ENCODE measurements at regions not wholly inside any gene's neighbourhood (a gene's known extent, or its start where the extent isn't known, plus 50 kb on each side); places are given as distances from the start of the nearest gene placed in this dataset.

GRCh38 chr9:119853126-119853525 is 483.9 kb upstream of the BRINP1 start:
- Histone ChIP-seq H3K4me3 (ENCODE audit: insufficient read depth in 1 of 2, low read depth in 1 of 2, low read length in 2 of 2) (no peak overlapping the region), H4K8ac (ENCODE audit: low read length) (no peak overlapping the region), H3K14ac (ENCODE audit: low read length in 2 of 2) (no peak overlapping the region), H3K18ac (ENCODE audit: low read depth in 1 of 2, low read length in 2 of 2) (no peak overlapping the region), H3K79me1 (replicated peaks; ENCODE audit: low read length, poor library complexity, severe bottlenecking) (no peaks in the 10 kb centered on the region), H3K23ac (ENCODE audit: low read length in 2 of 2) (no peak overlapping the region), H3K9ac (ENCODE audit: low read length) (no peak overlapping the region), H2AK5ac (ENCODE audit: low read length, severe bottlenecking) (no peak overlapping the region), H4K91ac (ENCODE audit: low read length) (no peak overlapping the region), H2AFZ (ENCODE audit: low read depth, low read length) (no peak overlapping the region), H2BK12ac (ENCODE audit: low read length in 2 of 2) (no peak overlapping the region), H3K4me1 (ENCODE audit: control insufficient read depth, insufficient read depth, low read depth, low read length) (no peaks in the 10 kb centered on the region), H3K4me2 (ENCODE audit: low read length, poor library complexity, severe bottlenecking) (no peak overlapping the region), H2BK15ac (ENCODE audit: low read depth, poor library complexity, severe bottlenecking) (no peak overlapping the region), H3K27ac (ENCODE audit: low read length, poor library complexity, severe bottlenecking) (no peak overlapping the region), H2BK5ac (ENCODE audit: low read depth, low read length, poor library complexity, severe bottlenecking) (no peak overlapping the region), H3K27me3 (ENCODE audit: control insufficient read depth in 1 of 2, insufficient read depth in 1 of 2, low read length in 2 of 2) (no peaks in the 10 kb centered on the region), H3K4ac (ENCODE audit: low read depth in 1 of 2, low read length in 2 of 2) (no peak overlapping the region), H3K9me3 (ENCODE audit: control insufficient read depth, low read length) (no peaks in the 10 kb centered on the region), H3K36me3 (ENCODE audit: control insufficient read depth in 1 of 2, insufficient read depth in 2 of 2, low read depth in 1 of 2, low read length in 2 of 2) (no peaks in the 10 kb centered on the region), H2BK120ac (ENCODE audit: low read depth, low read length) (no peak overlapping the region)
- no peak for DNase-seq

DNA sequence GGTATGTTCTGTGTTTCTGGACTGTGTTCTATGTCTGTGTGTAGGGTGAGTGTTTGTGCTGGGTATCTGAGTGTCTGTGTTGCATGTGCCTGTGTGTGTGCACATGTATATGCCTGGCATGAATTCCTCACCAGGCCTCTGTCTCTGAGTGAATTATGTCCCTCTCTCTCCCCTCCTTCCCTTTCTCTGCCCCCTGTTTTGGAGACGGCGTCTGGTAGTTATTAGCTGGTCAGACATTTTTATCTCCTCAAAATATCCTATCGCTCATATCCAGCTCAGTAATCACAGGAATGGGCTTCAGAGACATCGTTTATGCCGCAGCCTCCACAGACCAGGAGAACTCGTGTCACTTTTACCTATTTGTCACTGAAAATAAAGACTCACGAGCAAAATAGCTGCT is 483.2 kb upstream of the BRINP1 start:
- no peak for DNase-seq
- Histone ChIP-seq H3K4me2 (ENCODE audit: low read length, poor library complexity, severe bottlenecking) (no peak overlapping the region), H2AFZ (ENCODE audit: low read depth, low read length) (no peak overlapping the region), H4K8ac (ENCODE audit: low read length) (no peak overlapping the region), H3K14ac (ENCODE audit: low read length in 2 of 2) (no peak overlapping the region), H3K4me1 (ENCODE audit: control insufficient read depth, insufficient read depth, low read depth, low read length) (no peaks in the 10 kb centered on the region), H2BK15ac (ENCODE audit: low read depth, poor library complexity, severe bottlenecking) (no peak overlapping the region), H2AK5ac (ENCODE audit: low read length, severe bottlenecking) (no peak overlapping the region), H3K23ac (ENCODE audit: low read length in 2 of 2) (no peak overlapping the region), H3K9me3 (ENCODE audit: control insufficient read depth, low read length) (peaks cover 2% of the 10 kb centered on the region), H3K36me3 (ENCODE audit: control insufficient read depth in 1 of 2, insufficient read depth in 2 of 2, low read depth in 1 of 2, low read length in 2 of 2) (no peaks in the 10 kb centered on the region), H4K91ac (ENCODE audit: low read length) (no peak overlapping the region), H3K4ac (ENCODE audit: low read depth in 1 of 2, low read length in 2 of 2) (no peak overlapping the region), H2BK120ac (ENCODE audit: low read depth, low read length) (no peak overlapping the region), H3K27me3 (ENCODE audit: control insufficient read depth in 1 of 2, insufficient read depth in 1 of 2, low read length in 2 of 2) (no peaks in the 10 kb centered on the region), H3K79me1 (replicated peaks; ENCODE audit: low read length, poor library complexity, severe bottlenecking) (no peaks in the 10 kb centered on the region), H2BK12ac (ENCODE audit: low read length in 2 of 2) (no peak overlapping the region), H2BK5ac (ENCODE audit: low read depth, low read length, poor library complexity, severe bottlenecking) (no peak overlapping the region), H3K9ac (ENCODE audit: low read length) (no peak overlapping the region), H3K18ac (ENCODE audit: low read depth in 1 of 2, low read length in 2 of 2) (no peak overlapping the region), H3K4me3 (ENCODE audit: insufficient read depth in 1 of 2, low read depth in 1 of 2, low read length in 2 of 2) (no peak overlapping the region), H3K27ac (ENCODE audit: low read length, poor library complexity, severe bottlenecking) (no peak overlapping the region)
- 64% methylated on average over 7 of the region's 7 CpGs for WGBS

DNA sequence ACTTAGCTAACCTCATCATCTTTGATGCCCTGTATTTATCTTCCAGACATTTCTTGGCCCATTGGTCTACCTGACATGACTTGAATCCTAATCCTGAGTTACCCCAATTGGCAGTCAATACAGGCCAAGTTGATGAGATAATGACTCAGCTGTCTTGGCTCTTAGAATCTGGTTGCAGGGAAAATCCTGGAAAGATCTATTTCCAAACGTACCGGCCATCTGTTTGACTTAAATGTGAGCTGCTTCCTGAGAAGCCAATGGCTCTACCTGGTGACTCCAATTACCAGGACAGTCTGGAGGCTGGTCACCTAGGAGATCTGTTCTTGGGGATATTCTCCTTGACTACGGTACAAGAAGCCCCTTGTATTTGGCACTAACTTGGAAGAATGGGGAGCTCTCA is 475.2 kb upstream of the BRINP1 start:
- Histone ChIP-seq H3K9ac (ENCODE audit: low read length) (no peak overlapping the region), H2AK5ac (ENCODE audit: low read length, severe bottlenecking) (no peak overlapping the region), H4K8ac (ENCODE audit: low read length) (no peak overlapping the region), H2AFZ (ENCODE audit: low read depth, low read length) (no peak overlapping the region), H3K4me3 (ENCODE audit: insufficient read depth in 1 of 2, low read depth in 1 of 2, low read length in 2 of 2) (no peak overlapping the region), H3K9me3 (ENCODE audit: control insufficient read depth, low read length) (peaks cover 10% of the 10 kb centered on the region), H3K4me2 (ENCODE audit: low read length, poor library complexity, severe bottlenecking) (no peak overlapping the region), H2BK120ac (ENCODE audit: low read depth, low read length) (no peak overlapping the region), H3K23ac (ENCODE audit: low read length in 2 of 2) (no peak overlapping the region), H3K27ac (ENCODE audit: low read length, poor library complexity, severe bottlenecking) (no peak overlapping the region), H2BK15ac (ENCODE audit: low read depth, poor library complexity, severe bottlenecking) (no peak overlapping the region), H3K18ac (ENCODE audit: low read depth in 1 of 2, low read length in 2 of 2) (no peak overlapping the region), H3K36me3 (ENCODE audit: control insufficient read depth in 1 of 2, insufficient read depth in 2 of 2, low read depth in 1 of 2, low read length in 2 of 2) (no peaks in the 10 kb centered on the region), H4K91ac (ENCODE audit: low read length) (no peak overlapping the region), H2BK5ac (ENCODE audit: low read depth, low read length, poor library complexity, severe bottlenecking) (no peak overlapping the region), H3K4ac (ENCODE audit: low read depth in 1 of 2, low read length in 2 of 2) (no peak overlapping the region), H2BK12ac (ENCODE audit: low read length in 2 of 2) (no peak overlapping the region), H3K14ac (ENCODE audit: low read length in 2 of 2) (no peak overlapping the region), H3K4me1 (ENCODE audit: control insufficient read depth, insufficient read depth, low read depth, low read length) (no peaks in the 10 kb centered on the region), H3K27me3 (ENCODE audit: control insufficient read depth in 1 of 2, insufficient read depth in 1 of 2, low read length in 2 of 2) (no peaks in the 10 kb centered on the region), H3K79me1 (replicated peaks; ENCODE audit: low read length, poor library complexity, severe bottlenecking) (no peaks in the 10 kb centered on the region)
- DNase-seq, result no peak
- WGBS, result 84% methylated on average over 3 of the region's 3 CpGs

- WGBS, result 54% methylated on average over 2 of the region's 2 CpGs
Measured at GRCh38 chr9:119841016-119841415, 471.8 kb upstream of the BRINP1 start.

More at GRCh38 chr9:119841016-119841415, 471.8 kb upstream of the BRINP1 start:
- H3K4me1 ChIP-seq (ENCODE audit: control insufficient read depth, insufficient read depth, low read depth, low read length), result no peaks in the 10 kb centered on the region
- H3K36me3 ChIP-seq (ENCODE audit: control insufficient read depth in 1 of 2, insufficient read depth in 2 of 2, low read depth in 1 of 2, low read length in 2 of 2), result no peaks in the 10 kb centered on the region
- no peak for DNase-seq
- H3K23ac ChIP-seq (ENCODE audit: low read length in 2 of 2), result no peak overlapping the region
- H2AFZ ChIP-seq (ENCODE audit: low read depth, low read length), result no peak overlapping the region
- H3K79me1 ChIP-seq (replicated peaks; ENCODE audit: low read length, poor library complexity, severe bottlenecking), result no peaks in the 10 kb centered on the region
- H4K8ac ChIP-seq (ENCODE audit: low read length), result no peak overlapping the region
- no peaks in the 10 kb centered on the region for H3K27me3 ChIP-seq (ENCODE audit: control insufficient read depth in 1 of 2, insufficient read depth in 1 of 2, low read length in 2 of 2)
- H2BK12ac ChIP-seq (ENCODE audit: low read length in 2 of 2), result no peak overlapping the region
- no peak overlapping the region for H3K18ac ChIP-seq (ENCODE audit: low read depth in 1 of 2, low read length in 2 of 2)
- no peak overlapping the region for H2BK15ac ChIP-seq (ENCODE audit: low read depth, poor library complexity, severe bottlenecking)
- no peak overlapping the region for H2AK5ac ChIP-seq (ENCODE audit: low read length, severe bottlenecking)
- no peaks in the 10 kb centered on the region for H3K9me3 ChIP-seq (ENCODE audit: control insufficient read depth, low read length)
- H3K27ac ChIP-seq (ENCODE audit: low read length, poor library complexity, severe bottlenecking), result no peak overlapping the region
- no peak overlapping the region for H2BK5ac ChIP-seq (ENCODE audit: low read depth, low read length, poor library complexity, severe bottlenecking)
- no peak overlapping the region for H3K4ac ChIP-seq (ENCODE audit: low read depth in 1 of 2, low read length in 2 of 2)
- H3K14ac ChIP-seq (ENCODE audit: low read length in 2 of 2), result no peak overlapping the region
- H3K4me3 ChIP-seq (ENCODE audit: insufficient read depth in 1 of 2, low read depth in 1 of 2, low read length in 2 of 2), result no peak overlapping the region
- H3K9ac ChIP-seq (ENCODE audit: low read length), result no peak overlapping the region
- no peak overlapping the region for H3K4me2 ChIP-seq (ENCODE audit: low read length, poor library complexity, severe bottlenecking)
- H4K91ac ChIP-seq (ENCODE audit: low read length), result no peak overlapping the region
- H2BK120ac ChIP-seq (ENCODE audit: low read depth, low read length), result no peak overlapping the region

Data from mesenchymal stem cell (in vitro differentiated cells and primary cell).